ENCODE measurements at regions not wholly inside any gene's neighbourhood (a gene's known extent, or its start where the extent isn't known, plus 50 kb on each side); places are given as distances from the start of the nearest gene placed in this dataset.
"Not testable (repeated sequence)": the region's sequence is repeated elsewhere in the genome, so short reads cannot be mapped to it uniquely, and the experiment has no call there.

- no peaks in the 10 kb centered on the region for H3K9me2 ChIP-seq (replicated peaks; ENCODE audit: control insufficient read depth, low read length)
- H3F3A ChIP-seq (ENCODE audit: control insufficient read depth, insufficient read depth), result no peaks in the 10 kb centered on the region
- H4K20me1 ChIP-seq (ENCODE audit: control insufficient read depth, insufficient read depth, low read depth, low read length), result no peaks in the 10 kb centered on the region
- no peak for TF ChIP-seq EZH2phosphoT487 (IDR thresholded peaks at IDR 0.05; ENCODE audit: borderline replicate concordance, low read length)
- no peak for TF ChIP-seq CTCF (IDR thresholded peaks at IDR 0.05; ENCODE audit: low read depth, low read length, poor library complexity, severe bottlenecking)
- H3K4me3 ChIP-seq (ENCODE audit: low read length), result no peak overlapping the region
- H3K79me2 ChIP-seq (ENCODE audit: control insufficient read depth, low read length), result no peaks in the 10 kb centered on the region
- H3K4me2 ChIP-seq (ENCODE audit: low read length), result no peak overlapping the region
- H3K36me3 ChIP-seq (ENCODE audit: control insufficient read depth, low read length), result no peaks in the 10 kb centered on the region
- no peaks in the 10 kb centered on the region for H3K27me3 ChIP-seq (ENCODE audit: control insufficient read depth, low read length)
- H3K4me1 ChIP-seq (ENCODE audit: control insufficient read depth, low read length), result no peaks in the 10 kb centered on the region
- no peaks in the 10 kb centered on the region for H3K9me3 ChIP-seq (ENCODE audit: control insufficient read depth, insufficient read depth, low read length)
- H3K27ac ChIP-seq (ENCODE audit: low read depth, low read length), result no peak overlapping the region
These were observed 1126.9 kb downstream of the STPG2 start for GRCh38 chr4:97016186-97016907.

- Histone ChIP-seq H3K4me3 (ENCODE audit: low read length) (no peak overlapping the region), H3K4me2 (ENCODE audit: low read length) (no peak overlapping the region), H3K9me3 (ENCODE audit: control insufficient read depth, insufficient read depth, low read length) (no peaks in the 10 kb centered on the region), H4K20me1 (ENCODE audit: control insufficient read depth, insufficient read depth, low read depth, low read length) (no peaks in the 10 kb centered on the region), H3K79me2 (ENCODE audit: control insufficient read depth, low read length) (no peaks in the 10 kb centered on the region), H3K36me3 (ENCODE audit: control insufficient read depth, low read length) (no peaks in the 10 kb centered on the region), H3F3A (ENCODE audit: control insufficient read depth, insufficient read depth) (no peaks in the 10 kb centered on the region), H3K4me1 (ENCODE audit: control insufficient read depth, low read length) (no peaks in the 10 kb centered on the region), H3K27ac (ENCODE audit: low read depth, low read length) (no peak overlapping the region), H3K27me3 (ENCODE audit: control insufficient read depth, low read length) (no peaks in the 10 kb centered on the region), H3K9me2 (replicated peaks; ENCODE audit: control insufficient read depth, low read length) (no peaks in the 10 kb centered on the region)
- TF ChIP-seq CTCF (IDR thresholded peaks at IDR 0.05; ENCODE audit: low read depth, low read length, poor library complexity, severe bottlenecking) (no peak), EZH2phosphoT487 (IDR thresholded peaks at IDR 0.05; ENCODE audit: borderline replicate concordance, low read length) (no peak)
These were observed 1115.4 kb downstream of the STPG2 start for GRCh38 chr4:97027728-97028410.

- no peak for TF ChIP-seq EZH2phosphoT487 (IDR thresholded peaks at IDR 0.05; ENCODE audit: borderline replicate concordance, low read length)
- no peak for TF ChIP-seq CTCF (IDR thresholded peaks at IDR 0.05; ENCODE audit: low read depth, low read length, poor library complexity, severe bottlenecking)
- no peak overlapping the region for H3K4me3 ChIP-seq (ENCODE audit: low read length)
These were observed 1114.5 kb downstream of the STPG2 start for GRCh38 chr4:97028785-97029184.

GRCh38 chr4:97037411-97038145, 1105.7 kb downstream of the STPG2 start:
- not testable (repeated sequence) for H3K4me3 ChIP-seq (ENCODE audit: low read length)

More at GRCh38 chr4:97028785-97029184, 1114.5 kb downstream of the STPG2 start:
- no peaks in the 10 kb centered on the region for H4K20me1 ChIP-seq (ENCODE audit: control insufficient read depth, insufficient read depth, low read depth, low read length)
- H3K9me2 ChIP-seq (replicated peaks; ENCODE audit: control insufficient read depth, low read length), result no peaks in the 10 kb centered on the region
- no peaks in the 10 kb centered on the region for H3K27me3 ChIP-seq (ENCODE audit: control insufficient read depth, low read length)
- no peak overlapping the region for H3K4me2 ChIP-seq (ENCODE audit: low read length)
- no peaks in the 10 kb centered on the region for H3K4me1 ChIP-seq (ENCODE audit: control insufficient read depth, low read length)
- H3K79me2 ChIP-seq (ENCODE audit: control insufficient read depth, low read length), result no peaks in the 10 kb centered on the region
- no peaks in the 10 kb centered on the region for H3K9me3 ChIP-seq (ENCODE audit: control insufficient read depth, insufficient read depth, low read length)
- no peak overlapping the region for H3K27ac ChIP-seq (ENCODE audit: low read depth, low read length)
- H3K36me3 ChIP-seq (ENCODE audit: control insufficient read depth, low read length), result no peaks in the 10 kb centered on the region
- H3F3A ChIP-seq (ENCODE audit: control insufficient read depth, insufficient read depth), result no peaks in the 10 kb centered on the region

More at GRCh38 chr4:97037411-97038145, 1105.7 kb downstream of the STPG2 start:
- H3K27ac ChIP-seq (ENCODE audit: low read depth, low read length); H3K36me3 ChIP-seq (ENCODE audit: control insufficient read depth, low read length); H3K4me1 ChIP-seq (ENCODE audit: control insufficient read depth, low read length); H3K4me2 ChIP-seq (ENCODE audit: low read length); H3K27me3 ChIP-seq (ENCODE audit: control insufficient read depth, low read length); H3K79me2 ChIP-seq (ENCODE audit: control insufficient read depth, low read length); H3K9me3 ChIP-seq (ENCODE audit: control insufficient read depth, insufficient read depth, low read length); H3F3A ChIP-seq (ENCODE audit: control insufficient read depth, insufficient read depth); H3K9me2 ChIP-seq (replicated peaks; ENCODE audit: control insufficient read depth, low read length); H4K20me1 ChIP-seq (ENCODE audit: control insufficient read depth, insufficient read depth, low read depth, low read length): not testable (repeated sequence)

All from DOHH2 (cell line).